ENCODE measurements at regions not wholly inside any gene's neighbourhood (a gene's known extent, or its start where the extent isn't known, plus 50 kb on each side); places are given as distances from the start of the nearest gene placed in this dataset.

- 94% methylated on average over 1 of the region's 2 CpGs; no CpG with 5 or more reads in 1 of the 2 experiments for WGBS, 2 experiments (ENCODE audit: insufficient coverage in 1 of 2, insufficient read length in 1 of 2)
Measured at GRCh38 chr9:118630079-118630478, 739.2 kb downstream of the BRINP1 start.

GRCh38 chr9:118630931-118631595 lies 738.2 kb downstream of the BRINP1 start:
- TF ChIP-seq CTCF (conservative IDR thresholded peaks at IDR 0.05), result no peak
- DNase-seq, result no peak
- H3K36me3 ChIP-seq (ENCODE audit: control insufficient read depth, insufficient read depth, low read length), result no peaks in the 10 kb centered on the region
- H3K27ac ChIP-seq (ENCODE audit: low read depth, low read length), result no peak overlapping the region
- Mint-ChIP-seq H3K9me3 (peaks cover 24% of the 10 kb centered on the region), H3K36me3 (ENCODE audit: low read depth) (peaks cover 3% of the 10 kb centered on the region), H3K27me3 (ENCODE audit: insufficient read depth) (no peaks in the 10 kb centered on the region), H3K4me1 (no peaks in the 10 kb centered on the region), H3K4me3 (no peak overlapping the region), H3K27ac (no peak overlapping the region)
- WGBS, 2 experiments (ENCODE audit: insufficient coverage in 1 of 2, insufficient read length in 1 of 2), result 97 to 100% methylated on average over 2 of the region's 2 CpGs
- H3K9me3 ChIP-seq (ENCODE audit: control insufficient read depth, low read length), result peaks cover 17% of the 10 kb centered on the region
- no peak overlapping the region for H3K9ac ChIP-seq (ENCODE audit: extremely low read depth, low read length, poor library complexity, severe bottlenecking)
- no peaks in the 10 kb centered on the region for H3K27me3 ChIP-seq (ENCODE audit: control insufficient read depth, insufficient read depth, low read length, poor library complexity, severe bottlenecking)
- no peaks in the 10 kb centered on the region for H3K4me1 ChIP-seq (ENCODE audit: control insufficient read depth, insufficient read depth, low read length)
- no peak overlapping the region for H3K4me3 ChIP-seq (ENCODE audit: low read length)

More at GRCh38 chr9:118630079-118630478, 739.2 kb downstream of the BRINP1 start:
- no peak overlapping the region for H3K9ac ChIP-seq (ENCODE audit: extremely low read depth, low read length, poor library complexity, severe bottlenecking)
- Mint-ChIP-seq H3K36me3 (ENCODE audit: low read depth) (peaks cover 3% of the 10 kb centered on the region), H3K4me1 (no peaks in the 10 kb centered on the region), H3K9me3 (peaks cover 24% of the 10 kb centered on the region), H3K27me3 (ENCODE audit: insufficient read depth) (no peaks in the 10 kb centered on the region), H3K4me3 (no peak overlapping the region), H3K27ac (no peak overlapping the region)
- no peak overlapping the region for H3K4me3 ChIP-seq (ENCODE audit: low read length)
- no peak for TF ChIP-seq CTCF (conservative IDR thresholded peaks at IDR 0.05)
- H3K27me3 ChIP-seq (ENCODE audit: control insufficient read depth, insufficient read depth, low read length, poor library complexity, severe bottlenecking), result no peaks in the 10 kb centered on the region
- H3K4me1 ChIP-seq (ENCODE audit: control insufficient read depth, insufficient read depth, low read length), result no peaks in the 10 kb centered on the region
- peaks cover 17% of the 10 kb centered on the region for H3K9me3 ChIP-seq (ENCODE audit: control insufficient read depth, low read length)
- no peaks in the 10 kb centered on the region for H3K36me3 ChIP-seq (ENCODE audit: control insufficient read depth, insufficient read depth, low read length)
- no peak overlapping the region for H3K27ac ChIP-seq (ENCODE audit: low read depth, low read length)
- DNase-seq, result no peak

GRCh38 chr9:118631956-118632355 lies 737.3 kb downstream of the BRINP1 start:
- H3K4me3 Mint-ChIP-seq, result no peak overlapping the region
- H3K4me1 Mint-ChIP-seq, result no peaks in the 10 kb centered on the region

More at GRCh38 chr9:118631956-118632355, 737.3 kb downstream of the BRINP1 start:
- H3K27ac ChIP-seq (ENCODE audit: low read depth, low read length), result no peak overlapping the region
- peaks cover 24% of the 10 kb centered on the region for H3K9me3 Mint-ChIP-seq
- 92 to 100% methylated on average over 1 to 4 of the region's 4 CpGs for WGBS, 2 experiments (ENCODE audit: insufficient coverage in 1 of 2, insufficient read length in 1 of 2)
- no peak overlapping the region for H3K27ac Mint-ChIP-seq
- H3K36me3 ChIP-seq (ENCODE audit: control insufficient read depth, insufficient read depth, low read length), result no peaks in the 10 kb centered on the region
- no peaks in the 10 kb centered on the region for H3K27me3 Mint-ChIP-seq (ENCODE audit: insufficient read depth)
- no peak overlapping the region for H3K4me3 ChIP-seq (ENCODE audit: low read length)
- DNase-seq, result no peak
- H3K9ac ChIP-seq (ENCODE audit: extremely low read depth, low read length, poor library complexity, severe bottlenecking), result no peak overlapping the region
- H3K36me3 Mint-ChIP-seq (ENCODE audit: low read depth), result peaks cover 3% of the 10 kb centered on the region
- H3K9me3 ChIP-seq (ENCODE audit: control insufficient read depth, low read length), result peaks cover 17% of the 10 kb centered on the region
- no peaks in the 10 kb centered on the region for H3K27me3 ChIP-seq (ENCODE audit: control insufficient read depth, insufficient read depth, low read length, poor library complexity, severe bottlenecking)
- no peaks in the 10 kb centered on the region for H3K4me1 ChIP-seq (ENCODE audit: control insufficient read depth, insufficient read depth, low read length)
- TF ChIP-seq CTCF (conservative IDR thresholded peaks at IDR 0.05), result peak; percentile 39

Data from endodermal cell (in vitro differentiated cells).